GM12878 (cell line): ENCODE measurements at regions not wholly inside any gene's neighbourhood (a gene's known extent, or its start where the extent isn't known, plus 50 kb on each side); places are given as distances from the start of the nearest gene placed in this dataset.

Experiments used
- ATAC-seq: fragments of 200-7000 bp; cut with Tn5 transposase; 3 replicates; pipeline ENCODE4 v1.9.1; 2020; ENCODE audit warnings: mild to moderate bottlenecking, moderate library complexity
- BruUV-seq: library from RNA; stranded (reverse); fragments of 400-500 nt; replicated peaks from 2 replicates; lab custom pipeline; 2021; lab: Mats Ljungman, UMichigan
- CTCF ChIA-PET: fragments of 300-600 bp; sonication (Branson Sonifier 250); formaldehyde crosslinking; extraction: SDS; loops from one replicate; lab custom pipeline; 2021; ENCODE audit warnings: inconsistent platforms; lab: Yijun Ruan, JAX
- POLR2A ChIA-PET: fragments of 350-600 bp; formaldehyde crosslinking; extraction: SDS; loops from one replicate; lab custom pipeline; 2021; ENCODE audit warnings: inconsistent platforms; lab: Charles Lee
- RAD21 ChIA-PET: fragments of 300-600 bp; sonication (Branson Sonifier 250); formaldehyde crosslinking; loops from one replicate; lab custom pipeline; 2023; ENCODE audit warnings: antibody characterized with exemption; ENCODE audit not compliant: unreplicated experiment; lab: Charles Lee
- SMC1A ChIA-PET: fragments of 300-600 bp; sonication (Branson Sonifier 250); formaldehyde crosslinking; loops from one replicate; lab custom pipeline; 2023; ENCODE audit not compliant: unreplicated experiment, uncharacterized antibody; lab: Charles Lee
- DNase-seq: peaks from one replicate; pipeline ENCODE4 v3.0.0-alpha.2; 2011; ENCODE audit warnings: low read depth, low spot score
- FAIRE-seq: peaks from 3 replicates; lab custom pipeline; 2011; peaks lifted over from hg19 to GRCh38; lab: Jason Lieb, UNC
- H2AFZ ChIP-seq: 2 replicates; pipeline ENCODE4 v1.6.0; 2011; ENCODE audit warnings: low read depth, low read length, control low read depth; ENCODE audit not compliant: control insufficient read depth
- H3K27ac ChIP-seq: 2 replicates; pipeline ENCODE4 v1.5.1; 2011; ENCODE audit warnings: control low read depth; ENCODE audit not compliant: control insufficient read depth, insufficient read depth
- H3K27me3 ChIP-seq, 2 experiments: replicated peaks in 1 of 2; 2 replicates each; pipeline versions ENCODE4 v1.6.0 to v1.6.1; 2011; ENCODE audit warnings: low read length in 1 of 2; ENCODE audit not compliant: control insufficient read depth in 2 of 2, insufficient read depth in 2 of 2
- H3K36me3 ChIP-seq, 2 experiments: 2 replicates each; pipeline ENCODE4 v1.5.1; 2011; ENCODE audit warnings: low read length in 1 of 2; ENCODE audit not compliant: control insufficient read depth in 2 of 2, insufficient read depth in 2 of 2
- H3K4me1 ChIP-seq: 2 replicates; pipeline ENCODE4 v1.6.1; 2011; ENCODE audit warnings: mild to moderate bottlenecking, low read length, moderate library complexity, mixed read lengths; ENCODE audit not compliant: control insufficient read depth, insufficient read depth
- H3K4me2 ChIP-seq: 2 replicates; pipeline ENCODE4 v1.6.0; 2011; ENCODE audit warnings: control low read depth; ENCODE audit not compliant: control insufficient read depth, insufficient read depth
- H3K4me3 ChIP-seq: fragments of 200-600 bp; sonication (generic); 2 replicates; pipeline ENCODE4 v1.5.1; 2016
- H3K79me2 ChIP-seq: 2 replicates; pipeline ENCODE4 v1.6.0; 2011; ENCODE audit warnings: low read length; ENCODE audit not compliant: control insufficient read depth, insufficient read depth
- H3K9ac ChIP-seq: 2 replicates; pipeline ENCODE4 v1.8.0; 2011; ENCODE audit warnings: low read length, control low read depth, mixed read lengths; ENCODE audit not compliant: control insufficient read depth, insufficient read depth
- H3K9me3 ChIP-seq: replicated peaks from 3 replicates; pipeline ENCODE4 v1.5.1; 2011; ENCODE audit warnings: mild to moderate bottlenecking, low read length; ENCODE audit not compliant: control insufficient read depth, insufficient read depth
- H4K20me1 ChIP-seq: 2 replicates; pipeline ENCODE4 v1.6.0; 2011; ENCODE audit not compliant: control insufficient read depth, insufficient read depth
- CBX5 ChIP-seq: sonication (generic); IDR thresholded peaks from 2 replicates; pipeline ENCODE4 v1.6.1; 2016; ENCODE audit warnings: low read depth, moderate library complexity, mild to moderate bottlenecking, inconsistent platforms
- DPF2 ChIP-seq: fragments of 450-650 bp; IDR thresholded peaks from 2 replicates; pipeline ENCODE4 v1.6.1; 2017; ENCODE audit warnings: mild to moderate bottlenecking
- IRF3 ChIP-seq: fragments of 450-650 bp; IDR thresholded peaks from 2 replicates; pipeline ENCODE4 v1.6.1; 2014; ENCODE audit warnings: mild to moderate bottlenecking
- IRF5 ChIP-seq: fragments of 450-650 bp; IDR thresholded peaks from 2 replicates; pipeline ENCODE4 v1.6.1; 2017; ENCODE audit warnings: borderline replicate concordance
- KLF5 ChIP-seq: fragments of 450-650 bp; IDR thresholded peaks from 2 replicates; pipeline ENCODE4 v1.6.1; 2014; ENCODE audit warnings: mild to moderate bottlenecking; ENCODE audit not compliant: partially characterized antibody
- MEF2A ChIP-seq: IDR thresholded peaks from 2 replicates; pipeline ENCODE4 v1.6.1; 2011; ENCODE audit warnings: low read depth, mild to moderate bottlenecking, low read length, moderate library complexity; ENCODE audit not compliant: insufficient read depth
- MTA3 ChIP-seq: IDR thresholded peaks from 2 replicates; pipeline ENCODE4 v1.6.1; 2012; ENCODE audit warnings: low read length, inconsistent platforms, borderline replicate concordance
- PAX5 ChIP-seq: IDR thresholded peaks from 2 replicates; pipeline ENCODE4 v1.6.1; 2011; ENCODE audit warnings: low read depth, low read length, borderline replicate concordance
- PAX8 ChIP-seq: fragments of 450-650 bp; IDR thresholded peaks from 2 replicates; pipeline ENCODE4 v1.6.1; 2017; ENCODE audit warnings: mild to moderate bottlenecking, moderate library complexity
- POLR2A ChIP-seq: IDR thresholded peaks from 2 replicates; pipeline ENCODE4 v1.6.1; 2011; ENCODE audit warnings: low read depth, mild to moderate bottlenecking, low read length
- RAD21 ChIP-seq: IDR thresholded peaks from 2 replicates; pipeline ENCODE4 v1.6.1; 2011; ENCODE audit warnings: mild to moderate bottlenecking, low read depth, low read length, moderate library complexity; ENCODE audit not compliant: insufficient read depth
- WGBS: methylation state at CpG from one replicate; pipeline ENCODE4 v1.1.6; 2016; ENCODE audit warnings: low lambda C conversion rate; ENCODE audit not compliant: insufficient replicate concordance, insufficient coverage; ENCODE audit errors: missing lambda C conversion rate; 5-methylcytosine and 5-hydroxymethylcytosine counted together
- in situ Hi-C: fragments of 300-500 bp; cut with MboI; formaldehyde crosslinking; loops from 9 replicates; pipeline ENCODE4 v1.14.3; 2018; ENCODE audit warnings: mixed read lengths
- intact Hi-C: fragments of 100-400 bp; cut with micrococcal nuclease; formaldehyde crosslinking; loops from one replicate; pipeline ENCODE4 v1.14.2; 2022; ENCODE audit not compliant: unreplicated experiment
- TF ChIP-seq, protein P1 (sequence below): fragments of 450-650 bp; formaldehyde crosslinking; IDR thresholded peaks from 2 replicates; pipeline ENCODE4 v1.4.0; 2020; ENCODE audit warnings: mild to moderate bottlenecking, moderate library complexity
- TF ChIP-seq, protein P2 (sequence below): fragments of 450-650 bp; conservative IDR thresholded peaks from 2 replicates; pipeline ENCODE4 v1.6.1; 2017; ENCODE audit warnings: mild to moderate bottlenecking, moderate library complexity
- TF ChIP-seq, protein P3 (sequence below): fragments of 450-650 bp; formaldehyde crosslinking; IDR thresholded peaks from 2 replicates; pipeline ENCODE4 v1.5.0; 2022; ENCODE audit warnings: mild to moderate bottlenecking, missing genetic modification characterization

- no peaks in the 10 kb centered on the region for H3K27me3 ChIP-seq
- ATAC-seq: no peak
- no peaks in the 10 kb centered on the region; the same call in 2 of the 3 replicates for H3K9me3 ChIP-seq
- no peak overlapping the region for H2AFZ ChIP-seq
- ChIA-PET POLR2A (no interaction called here), RAD21 (no interaction called here), CTCF (no interaction called here), SMC1A (no interaction called here)
- H3K27ac ChIP-seq: no peak overlapping the region
- H3K79me2 ChIP-seq: no peaks in the 10 kb centered on the region
- no peaks in the 10 kb centered on the region for H3K36me3 ChIP-seq
- no peak overlapping the region for H3K4me3 ChIP-seq
- no TSS peak for BruUV-seq
- in situ Hi-C loops (no loop called here), intact Hi-C loops (no loop called here)
- no peak overlapping the region for H3K9ac ChIP-seq
- no peak for FAIRE-seq
- no peaks in the 10 kb centered on the region for H4K20me1 ChIP-seq
- no peak overlapping the region for H3K4me2 ChIP-seq
- DNase-seq: no peak
- WGBS: 7% methylated on average over 1 of the region's 1 CpG
- H3K4me1 ChIP-seq: no peaks in the 10 kb centered on the region
- TF ChIP-seq, protein P1, sequence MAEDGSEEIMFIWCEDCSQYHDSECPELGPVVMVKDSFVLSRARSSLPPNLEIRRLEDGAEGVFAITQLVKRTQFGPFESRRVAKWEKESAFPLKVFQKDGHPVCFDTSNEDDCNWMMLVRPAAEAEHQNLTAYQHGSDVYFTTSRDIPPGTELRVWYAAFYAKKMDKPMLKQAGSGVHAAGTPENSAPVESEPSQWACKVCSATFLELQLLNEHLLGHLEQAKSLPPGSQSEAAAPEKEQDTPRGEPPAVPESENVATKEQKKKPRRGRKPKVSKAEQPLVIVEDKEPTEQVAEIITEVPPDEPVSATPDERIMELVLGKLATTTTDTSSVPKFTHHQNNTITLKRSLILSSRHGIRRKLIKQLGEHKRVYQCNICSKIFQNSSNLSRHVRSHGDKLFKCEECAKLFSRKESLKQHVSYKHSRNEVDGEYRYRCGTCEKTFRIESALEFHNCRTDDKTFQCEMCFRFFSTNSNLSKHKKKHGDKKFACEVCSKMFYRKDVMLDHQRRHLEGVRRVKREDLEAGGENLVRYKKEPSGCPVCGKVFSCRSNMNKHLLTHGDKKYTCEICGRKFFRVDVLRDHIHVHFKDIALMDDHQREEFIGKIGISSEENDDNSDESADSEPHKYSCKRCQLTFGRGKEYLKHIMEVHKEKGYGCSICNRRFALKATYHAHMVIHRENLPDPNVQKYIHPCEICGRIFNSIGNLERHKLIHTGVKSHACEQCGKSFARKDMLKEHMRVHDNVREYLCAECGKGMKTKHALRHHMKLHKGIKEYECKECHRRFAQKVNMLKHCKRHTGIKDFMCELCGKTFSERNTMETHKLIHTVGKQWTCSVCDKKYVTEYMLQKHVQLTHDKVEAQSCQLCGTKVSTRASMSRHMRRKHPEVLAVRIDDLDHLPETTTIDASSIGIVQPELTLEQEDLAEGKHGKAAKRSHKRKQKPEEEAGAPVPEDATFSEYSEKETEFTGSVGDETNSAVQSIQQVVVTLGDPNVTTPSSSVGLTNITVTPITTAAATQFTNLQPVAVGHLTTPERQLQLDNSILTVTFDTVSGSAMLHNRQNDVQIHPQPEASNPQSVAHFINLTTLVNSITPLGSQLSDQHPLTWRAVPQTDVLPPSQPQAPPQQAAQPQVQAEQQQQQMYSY (CRISPR knock-in tag): no peak
- TF ChIP-seq MTA3 (no peak), PAX8 (no peak), MEF2A (no peak), RAD21 (no peak), CBX5 (no peak), IRF5 (no peak), KLF5 (no peak), POLR2A (no peak), DPF2 (no peak), IRF3 (no peak), PAX5 (no peak)
- TF ChIP-seq, protein P2, sequence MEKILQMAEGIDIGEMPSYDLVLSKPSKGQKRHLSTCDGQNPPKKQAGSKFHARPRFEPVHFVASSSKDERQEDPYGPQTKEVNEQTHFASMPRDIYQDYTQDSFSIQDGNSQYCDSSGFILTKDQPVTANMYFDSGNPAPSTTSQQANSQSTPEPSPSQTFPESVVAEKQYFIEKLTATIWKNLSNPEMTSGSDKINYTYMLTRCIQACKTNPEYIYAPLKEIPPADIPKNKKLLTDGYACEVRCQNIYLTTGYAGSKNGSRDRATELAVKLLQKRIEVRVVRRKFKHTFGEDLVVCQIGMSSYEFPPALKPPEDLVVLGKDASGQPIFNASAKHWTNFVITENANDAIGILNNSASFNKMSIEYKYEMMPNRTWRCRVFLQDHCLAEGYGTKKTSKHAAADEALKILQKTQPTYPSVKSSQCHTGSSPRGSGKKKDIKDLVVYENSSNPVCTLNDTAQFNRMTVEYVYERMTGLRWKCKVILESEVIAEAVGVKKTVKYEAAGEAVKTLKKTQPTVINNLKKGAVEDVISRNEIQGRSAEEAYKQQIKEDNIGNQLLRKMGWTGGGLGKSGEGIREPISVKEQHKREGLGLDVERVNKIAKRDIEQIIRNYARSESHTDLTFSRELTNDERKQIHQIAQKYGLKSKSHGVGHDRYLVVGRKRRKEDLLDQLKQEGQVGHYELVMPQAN: no peak
- TF ChIP-seq, protein P3, sequence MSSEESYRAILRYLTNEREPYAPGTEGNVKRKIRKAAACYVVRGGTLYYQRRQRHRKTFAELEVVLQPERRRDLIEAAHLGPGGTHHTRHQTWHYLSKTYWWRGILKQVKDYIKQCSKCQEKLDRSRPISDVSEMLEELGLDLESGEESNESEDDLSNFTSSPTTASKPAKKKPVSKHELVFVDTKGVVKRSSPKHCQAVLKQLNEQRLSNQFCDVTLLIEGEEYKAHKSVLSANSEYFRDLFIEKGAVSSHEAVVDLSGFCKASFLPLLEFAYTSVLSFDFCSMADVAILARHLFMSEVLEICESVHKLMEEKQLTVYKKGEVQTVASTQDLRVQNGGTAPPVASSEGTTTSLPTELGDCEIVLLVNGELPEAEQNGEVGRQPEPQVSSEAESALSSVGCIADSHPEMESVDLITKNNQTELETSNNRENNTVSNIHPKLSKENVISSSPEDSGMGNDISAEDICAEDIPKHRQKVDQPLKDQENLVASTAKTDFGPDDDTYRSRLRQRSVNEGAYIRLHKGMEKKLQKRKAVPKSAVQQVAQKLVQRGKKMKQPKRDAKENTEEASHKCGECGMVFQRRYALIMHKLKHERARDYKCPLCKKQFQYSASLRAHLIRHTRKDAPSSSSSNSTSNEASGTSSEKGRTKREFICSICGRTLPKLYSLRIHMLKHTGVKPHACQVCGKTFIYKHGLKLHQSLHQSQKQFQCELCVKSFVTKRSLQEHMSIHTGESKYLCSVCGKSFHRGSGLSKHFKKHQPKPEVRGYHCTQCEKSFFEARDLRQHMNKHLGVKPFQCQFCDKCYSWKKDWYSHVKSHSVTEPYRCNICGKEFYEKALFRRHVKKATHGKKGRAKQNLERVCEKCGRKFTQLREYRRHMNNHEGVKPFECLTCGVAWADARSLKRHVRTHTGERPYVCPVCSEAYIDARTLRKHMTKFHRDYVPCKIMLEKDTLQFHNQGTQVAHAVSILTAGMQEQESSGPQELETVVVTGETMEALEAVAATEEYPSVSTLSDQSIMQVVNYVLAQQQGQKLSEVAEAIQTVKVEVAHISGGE (CRISPR knock-in tag): no peak
Observed at GRCh38 chr2:104177179-104177578, 676.7 kb upstream of the POU3F3 start.
